ENCODE measurements at regions not wholly inside any gene's neighbourhood (a gene's known extent, or its start where the extent isn't known, plus 50 kb on each side); places are given as distances from the start of the nearest gene placed in this dataset.

GRCh38 chr2:226050822-226051221, 651.3 kb downstream of the NYAP2 start:
- TF ChIP-seq, protein P1, sequence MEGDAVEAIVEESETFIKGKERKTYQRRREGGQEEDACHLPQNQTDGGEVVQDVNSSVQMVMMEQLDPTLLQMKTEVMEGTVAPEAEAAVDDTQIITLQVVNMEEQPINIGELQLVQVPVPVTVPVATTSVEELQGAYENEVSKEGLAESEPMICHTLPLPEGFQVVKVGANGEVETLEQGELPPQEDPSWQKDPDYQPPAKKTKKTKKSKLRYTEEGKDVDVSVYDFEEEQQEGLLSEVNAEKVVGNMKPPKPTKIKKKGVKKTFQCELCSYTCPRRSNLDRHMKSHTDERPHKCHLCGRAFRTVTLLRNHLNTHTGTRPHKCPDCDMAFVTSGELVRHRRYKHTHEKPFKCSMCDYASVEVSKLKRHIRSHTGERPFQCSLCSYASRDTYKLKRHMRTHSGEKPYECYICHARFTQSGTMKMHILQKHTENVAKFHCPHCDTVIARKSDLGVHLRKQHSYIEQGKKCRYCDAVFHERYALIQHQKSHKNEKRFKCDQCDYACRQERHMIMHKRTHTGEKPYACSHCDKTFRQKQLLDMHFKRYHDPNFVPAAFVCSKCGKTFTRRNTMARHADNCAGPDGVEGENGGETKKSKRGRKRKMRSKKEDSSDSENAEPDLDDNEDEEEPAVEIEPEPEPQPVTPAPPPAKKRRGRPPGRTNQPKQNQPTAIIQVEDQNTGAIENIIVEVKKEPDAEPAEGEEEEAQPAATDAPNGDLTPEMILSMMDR (IDR thresholded peaks at IDR 0.05): no peak
- no peak for TF ChIP-seq POLR2AphosphoS5 (IDR thresholded peaks at IDR 0.05; ENCODE audit: low read depth, low read length)
- TF ChIP-seq SIN3A (IDR thresholded peaks at IDR 0.05; ENCODE audit: borderline replicate concordance, insufficient read depth, low read depth, low read length): no peak

Data from Panc1 (cell line).